Immature natural killer cell (primary cell): ENCODE measurements at regions not wholly inside any gene's neighbourhood (a gene's known extent, or its start where the extent isn't known, plus 50 kb on each side); places are given as distances from the start of the nearest gene placed in this dataset.

Experiments
- DNase-seq, 3 donors: peaks; one replicate each; pipeline ENCODE4 v3.0.0; 2022; ENCODE audit warnings: mixed read lengths in 1 of 3
- H3K27ac Mint-ChIP-seq, 6 donors: one replicate each; pipeline ENCODE4 v1.8.0; 2020; ENCODE audit warnings: mixed read lengths in 6 of 6, mild to moderate bottlenecking in 5 of 6, inconsistent platforms in 4 of 6, moderate library complexity in 3 of 6
- H3K27me3 Mint-ChIP-seq, 3 donors: one replicate each; pipeline ENCODE4 v1.8.0; 2020 to 2021; ENCODE audit warnings: low read depth in 3 of 3, mild to moderate bottlenecking in 3 of 3, mixed read lengths in 3 of 3, moderate library complexity in 3 of 3, inconsistent platforms in 1 of 3
- H3K36me3 Mint-ChIP-seq, 3 donors: one replicate each; pipeline ENCODE4 v1.8.0; 2020; ENCODE audit warnings: mixed read lengths in 3 of 3, inconsistent platforms in 2 of 3, mild to moderate bottlenecking in 2 of 3
- H3K4me1 Mint-ChIP-seq, 2 donors: one replicate each; pipeline ENCODE4 v1.8.0; 2020; ENCODE audit warnings: inconsistent platforms in 2 of 2, mild to moderate bottlenecking in 2 of 2, mixed read lengths in 2 of 2, moderate library complexity in 1 of 2
- H3K4me3 Mint-ChIP-seq, 5 donors: one replicate each; pipeline ENCODE4 v1.8.0; 2020; ENCODE audit warnings: mild to moderate bottlenecking in 5 of 5, mixed read lengths in 5 of 5, inconsistent platforms in 3 of 5, moderate library complexity in 3 of 5
- H3K9me3 Mint-ChIP-seq, 6 donors: one replicate each; pipeline ENCODE4 v1.8.0; 2020; ENCODE audit warnings: mild to moderate bottlenecking in 6 of 6, mixed read lengths in 6 of 6, inconsistent platforms in 4 of 6, moderate library complexity in 3 of 6

GRCh38 chr11:115598257-115598901 is 94.2 kb upstream of the CADM1 start:
- no peak overlapping the region for H3K4me3 Mint-ChIP-seq
- H3K36me3 Mint-ChIP-seq, result no peaks in the 10 kb centered on the region
- DNase-seq, result no peak
- peaks cover 0 to 3% (median 0%) of the 10 kb centered on the region in 6 donors for H3K9me3 Mint-ChIP-seq
- no peak overlapping the region for H3K27ac Mint-ChIP-seq
- H3K27me3 Mint-ChIP-seq, result peaks cover 0 to 10% (median 3%) of the 10 kb centered on the region in 3 donors
- no peaks in the 10 kb centered on the region for H3K4me1 Mint-ChIP-seq

- Mint-ChIP-seq H3K27me3 (peaks cover 0 to 7% (median 3%) of the 10 kb centered on the region in 3 donors), H3K4me1 (no peaks in the 10 kb centered on the region), H3K4me3 (no peak overlapping the region), H3K9me3 (peaks cover 0 to 2% (median 0%) of the 10 kb centered on the region in 6 donors), H3K36me3 (no peaks in the 10 kb centered on the region), H3K27ac (no peak overlapping the region)
- DNase-seq, result no peak
Observed at GRCh38 chr11:115591380-115591779, 87.2 kb upstream of the CADM1 start.

- H3K27ac Mint-ChIP-seq, result no peak overlapping the region
Observed at GRCh38 chr11:115590254-115590653, 86.0 kb upstream of the CADM1 start.

GRCh38 chr11:115587718-115588342 is 83.6 kb upstream of the CADM1 start:
- no peaks in the 10 kb centered on the region for H3K4me1 Mint-ChIP-seq
- DNase-seq, result no peak
- peaks cover 0 to 1% (median 0%) of the 10 kb centered on the region in 6 donors for H3K9me3 Mint-ChIP-seq
- H3K4me3 Mint-ChIP-seq, result no peak overlapping the region
- no peaks in the 10 kb centered on the region for H3K36me3 Mint-ChIP-seq
- H3K27me3 Mint-ChIP-seq, result no peaks in the 10 kb centered on the region
- no peak overlapping the region for H3K27ac Mint-ChIP-seq

More at GRCh38 chr11:115590254-115590653, 86.0 kb upstream of the CADM1 start:
- peaks cover 0 to 1% (median 0%) of the 10 kb centered on the region in 6 donors for H3K9me3 Mint-ChIP-seq
- peaks cover 0 to 7% (median 1%) of the 10 kb centered on the region in 3 donors for H3K27me3 Mint-ChIP-seq
- H3K36me3 Mint-ChIP-seq, result no peaks in the 10 kb centered on the region
- no peak for DNase-seq
- H3K4me1 Mint-ChIP-seq, result no peaks in the 10 kb centered on the region
- no peak overlapping the region for H3K4me3 Mint-ChIP-seq

GRCh38 chr11:115585361-115586024 is 81.3 kb upstream of the CADM1 start:
- no peaks in the 10 kb centered on the region for H3K4me1 Mint-ChIP-seq
- H3K36me3 Mint-ChIP-seq, result no peaks in the 10 kb centered on the region
- H3K27me3 Mint-ChIP-seq, result peaks cover 0 to 2% (median 0%) of the 10 kb centered on the region in 3 donors
- H3K9me3 Mint-ChIP-seq, result no peaks in the 10 kb centered on the region
- H3K4me3 Mint-ChIP-seq, result no peak overlapping the region
- DNase-seq, result no peak
- H3K27ac Mint-ChIP-seq, result no peak overlapping the region

GRCh38 chr11:115581871-115582639 is 77.8 kb upstream of the CADM1 start:
- H3K4me3 Mint-ChIP-seq, result no peak overlapping the region
- DNase-seq, result no peak
- no peaks in the 10 kb centered on the region for H3K36me3 Mint-ChIP-seq
- no peak overlapping the region for H3K27ac Mint-ChIP-seq
- peaks cover 0 to 2% (median 0%) of the 10 kb centered on the region in 3 donors for H3K27me3 Mint-ChIP-seq
- H3K9me3 Mint-ChIP-seq, result no peaks in the 10 kb centered on the region
- H3K4me1 Mint-ChIP-seq, result no peaks in the 10 kb centered on the region

- Mint-ChIP-seq H3K27ac (no peak overlapping the region), H3K4me3 (no peak overlapping the region), H3K27me3 (peaks cover 0 to 2% (median 0%) of the 10 kb centered on the region in 3 donors), H3K36me3 (no peaks in the 10 kb centered on the region), H3K4me1 (no peaks in the 10 kb centered on the region), H3K9me3 (no peaks in the 10 kb centered on the region)
- DNase-seq, result no peak
Observed at GRCh38 chr11:115580927-115581680, 76.9 kb upstream of the CADM1 start.

GRCh38 chr11:115580416-115580815 is 76.2 kb upstream of the CADM1 start:
- H3K27me3 Mint-ChIP-seq, result peaks cover 0 to 2% (median 0%) of the 10 kb centered on the region in 3 donors
- no peak overlapping the region for H3K4me3 Mint-ChIP-seq
- no peak for DNase-seq
- H3K4me1 Mint-ChIP-seq, result no peaks in the 10 kb centered on the region
- no peaks in the 10 kb centered on the region for H3K36me3 Mint-ChIP-seq
- no peaks in the 10 kb centered on the region for H3K9me3 Mint-ChIP-seq
- H3K27ac Mint-ChIP-seq, result no peak overlapping the region

- Mint-ChIP-seq H3K4me1 (no peaks in the 10 kb centered on the region), H3K36me3 (no peaks in the 10 kb centered on the region), H3K9me3 (peaks cover 0 to 1% (median 0%) of the 10 kb centered on the region in 6 donors), H3K27me3 (peaks cover 0 to 5% (median 2%) of the 10 kb centered on the region in 3 donors), H3K4me3 (no peak overlapping the region), H3K27ac (no peak overlapping the region)
- no peak for DNase-seq
Observed at GRCh38 chr11:115579181-115579825, 75.1 kb upstream of the CADM1 start.

GRCh38 chr11:115578275-115578674 is 74.1 kb upstream of the CADM1 start:
- no peaks in the 10 kb centered on the region for H3K36me3 Mint-ChIP-seq
- H3K4me3 Mint-ChIP-seq, result no peak overlapping the region
- no peaks in the 10 kb centered on the region for H3K4me1 Mint-ChIP-seq
- H3K9me3 Mint-ChIP-seq, result peaks cover 0 to 2% (median 0%) of the 10 kb centered on the region in 6 donors
- no peak overlapping the region for H3K27ac Mint-ChIP-seq
- DNase-seq, result no peak
- H3K27me3 Mint-ChIP-seq, result peaks cover 0 to 5% (median 2%) of the 10 kb centered on the region in 3 donors

GRCh38 chr11:115577701-115578100 is 73.5 kb upstream of the CADM1 start:
- H3K36me3 Mint-ChIP-seq, result no peaks in the 10 kb centered on the region
- H3K9me3 Mint-ChIP-seq, result peaks cover 0 to 2% (median 0%) of the 10 kb centered on the region in 6 donors
- H3K27me3 Mint-ChIP-seq, result peaks cover 0 to 8% (median 2%) of the 10 kb centered on the region in 3 donors
- H3K4me1 Mint-ChIP-seq, result no peaks in the 10 kb centered on the region
- H3K4me3 Mint-ChIP-seq, result no peak overlapping the region
- H3K27ac Mint-ChIP-seq, result no peak overlapping the region
- no peak for DNase-seq

- H3K36me3 Mint-ChIP-seq, result no peaks in the 10 kb centered on the region
- H3K9me3 Mint-ChIP-seq, result peaks cover 0 to 3% (median 0%) of the 10 kb centered on the region in 6 donors
- no peak overlapping the region for H3K4me3 Mint-ChIP-seq
- H3K27me3 Mint-ChIP-seq, result peaks cover 0 to 9% (median 3%) of the 10 kb centered on the region in 3 donors
- no peak overlapping the region for H3K27ac Mint-ChIP-seq
- no peaks in the 10 kb centered on the region for H3K4me1 Mint-ChIP-seq
- DNase-seq, result no peak
Observed at GRCh38 chr11:115576606-115577380, 72.6 kb upstream of the CADM1 start.
